ENCODE measurements at regions not wholly inside any gene's neighbourhood (a gene's known extent, or its start where the extent isn't known, plus 50 kb on each side); places are given as distances from the start of the nearest gene placed in this dataset.

- TF ChIP-seq CTCF (IDR thresholded peaks at IDR 0.05) (no peak), POLR2A (IDR thresholded peaks at IDR 0.05) (no peak)
Observed at GRCh38 chr6:97656706-97657350, 373.8 kb upstream of the MMS22L start.
